ENCODE measurements at regions not wholly inside any gene's neighbourhood (a gene's known extent, or its start where the extent isn't known, plus 50 kb on each side); places are given as distances from the start of the nearest gene placed in this dataset.
A peak's percentile ranks its signal among the peaks of the same experiment; 100 is the strongest.

DNA sequence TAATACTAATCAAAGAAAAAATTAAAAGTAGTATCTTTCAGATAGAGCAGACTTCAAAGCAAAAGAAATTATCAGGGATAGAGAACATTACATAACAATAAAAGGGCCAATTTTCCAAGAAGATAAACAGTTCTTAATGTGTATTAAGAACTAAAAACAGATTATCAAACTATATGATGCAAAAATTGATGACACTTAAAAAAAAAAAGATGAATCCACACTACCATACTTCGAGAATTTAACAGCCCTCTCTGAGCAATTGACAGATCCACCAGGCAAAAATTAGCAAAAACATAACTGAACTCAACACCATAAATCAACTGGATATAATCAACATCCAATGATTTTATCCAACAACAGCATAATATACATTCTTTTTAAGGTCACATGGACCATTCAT is 686.5 kb downstream of the LRFN5 start:
- DNase-seq, result no peak

- DNase-seq, result no peak
Measured at GRCh38 chr14:42277840-42278239, 671.2 kb downstream of the LRFN5 start.

DNA sequence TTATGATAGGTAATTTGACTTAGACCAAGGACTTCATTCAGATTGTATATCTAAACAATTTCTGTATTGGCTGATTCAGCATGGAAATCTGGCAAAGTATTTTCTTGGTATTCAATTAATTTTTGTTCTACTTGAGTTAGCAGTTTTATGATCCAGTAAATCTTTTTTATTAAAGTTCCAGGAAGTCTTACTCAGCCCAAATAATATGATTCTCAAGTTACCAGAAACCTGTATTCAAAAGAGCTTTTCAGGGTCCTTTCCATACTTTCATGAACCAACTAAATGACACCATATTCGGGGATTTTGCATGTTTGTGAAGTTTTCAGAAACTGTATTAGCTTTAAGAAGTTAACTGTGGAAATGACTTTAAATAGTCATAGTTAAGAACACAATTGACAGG is 662.6 kb downstream of the LRFN5 start:
- DNase-seq, result no peak

DNA sequence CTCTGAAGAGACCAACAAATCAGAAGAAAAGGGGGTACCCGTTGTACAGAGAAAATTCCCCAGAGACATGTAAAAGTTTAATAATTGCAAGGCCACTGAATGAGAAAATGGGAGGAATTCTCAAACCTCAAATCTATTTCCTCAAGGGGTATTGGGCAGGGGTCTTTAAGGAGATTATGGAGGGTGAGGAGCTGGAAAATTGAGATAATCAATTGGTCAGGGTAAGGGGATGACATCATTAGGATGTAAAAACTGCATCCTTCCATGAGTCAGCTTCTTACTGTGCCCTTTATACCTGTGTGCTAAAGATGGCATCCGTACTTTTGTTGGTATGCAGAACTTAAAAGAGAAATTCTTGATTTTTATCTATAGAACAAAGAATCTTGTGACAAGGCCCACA is 641.5 kb downstream of the LRFN5 start:
- no peak for DNase-seq

DNA sequence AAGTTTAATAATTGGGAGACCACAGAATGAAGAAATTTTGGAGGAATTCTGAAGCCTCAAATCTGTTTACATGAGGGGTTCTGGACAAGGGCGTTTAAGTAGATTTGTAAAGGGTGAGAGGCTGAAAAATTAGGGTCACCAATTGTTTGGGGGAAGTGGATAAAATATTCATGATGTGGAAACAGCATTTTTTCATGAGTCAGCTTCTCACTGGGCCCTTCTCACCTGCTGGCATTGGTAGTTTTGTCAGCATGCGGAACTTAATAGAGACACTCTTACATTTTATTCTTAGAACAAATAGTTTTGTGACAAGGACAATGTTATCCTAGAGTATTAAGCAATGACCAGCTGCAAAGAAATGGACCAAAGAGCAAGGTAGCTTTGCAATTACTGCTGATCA is 634.4 kb downstream of the LRFN5 start:
- DNase-seq, result no peak

GRCh38 chr14:42229976-42230375 is 623.3 kb downstream of the LRFN5 start:
- DNase-seq, result no peak

DNA sequence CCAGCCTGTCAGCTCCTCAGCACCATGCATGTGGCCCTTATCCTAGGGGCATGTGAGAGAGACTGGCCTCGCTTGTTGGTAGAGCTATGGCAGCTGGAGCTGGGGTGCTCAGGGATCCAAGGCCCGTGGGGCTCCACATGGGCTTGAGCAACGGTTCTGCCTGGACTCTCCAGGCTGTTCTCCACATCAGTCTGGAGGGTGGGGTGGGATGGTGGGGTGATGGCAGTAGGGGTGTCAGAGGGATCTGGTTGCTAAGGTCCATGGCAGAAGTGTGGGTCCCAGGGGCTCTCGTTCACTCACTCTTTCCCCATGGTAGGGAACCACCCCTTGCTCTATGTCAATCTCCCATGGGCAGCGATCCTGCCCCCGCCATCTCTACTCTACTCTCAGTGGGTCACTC is 622.6 kb downstream of the LRFN5 start:
- no peak for DNase-seq

DNA sequence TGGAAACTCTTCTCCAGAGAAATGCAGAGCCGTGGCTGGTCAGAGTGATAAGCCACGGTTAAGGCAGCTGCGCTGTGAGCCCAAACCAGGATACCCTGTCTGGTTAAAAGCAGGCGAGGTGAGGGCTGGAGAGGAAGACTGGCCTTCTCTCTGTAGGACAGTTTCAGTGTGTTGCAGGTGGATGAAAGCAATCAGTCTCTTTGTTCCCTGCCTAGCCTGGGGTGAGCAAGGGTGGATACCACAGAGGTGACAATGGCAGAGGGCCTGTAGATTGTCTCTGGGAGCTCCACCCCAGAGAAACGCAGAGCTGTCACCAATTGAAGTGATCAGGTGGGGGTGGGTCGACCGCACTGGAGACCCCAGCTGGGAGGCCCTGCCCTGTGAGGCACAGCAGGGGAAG is 621.9 kb downstream of the LRFN5 start:
- DNase-seq, result no peak

GRCh38 chr14:42224053-42224888 is 617.6 kb downstream of the LRFN5 start:
- peak; percentile 24 to 35 for DNase-seq

- no peak for DNase-seq
Measured at GRCh38 chr14:42222924-42223471, 616.3 kb downstream of the LRFN5 start.

GRCh38 chr14:42214981-42215491 is 608.4 kb downstream of the LRFN5 start:
- no peak for DNase-seq

DNA sequence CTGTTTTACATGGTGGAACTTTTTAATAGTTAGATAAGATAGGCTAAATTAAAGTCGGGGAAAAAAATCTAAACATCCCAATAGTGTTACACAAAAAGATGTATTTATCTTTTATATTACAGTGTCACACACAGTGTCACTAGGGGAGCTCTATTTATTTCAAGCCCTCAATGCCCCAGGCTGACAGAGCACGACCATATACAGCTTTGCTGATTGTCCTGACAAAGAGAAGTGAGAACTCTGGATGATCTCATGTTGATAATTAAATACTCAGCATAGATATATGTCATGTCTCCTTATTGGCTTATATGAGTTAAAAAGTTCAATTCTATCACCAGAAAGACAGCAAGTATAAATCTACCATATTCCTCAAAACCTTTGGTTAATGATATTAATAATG is 594.3 kb downstream of the LRFN5 start:
- DNase-seq, result no peak

DNA sequence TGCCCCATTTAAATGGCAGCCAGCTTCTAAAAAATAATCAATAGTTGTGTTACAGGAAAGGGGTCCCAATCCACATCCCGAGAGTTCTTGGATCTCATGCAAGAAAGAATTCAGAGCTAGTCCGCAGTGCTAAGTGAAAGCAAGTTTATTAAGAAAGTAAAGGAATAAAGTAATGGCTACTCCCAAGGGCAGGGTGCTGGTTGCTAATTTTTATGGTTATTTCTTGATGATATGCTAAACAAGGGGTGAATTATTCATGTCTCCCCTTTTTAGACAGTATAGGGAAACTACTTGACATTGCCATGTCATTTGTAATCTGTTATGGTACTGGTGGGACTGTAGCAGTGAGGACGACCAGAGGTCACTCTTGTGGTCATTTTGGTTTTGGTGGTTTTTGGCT is 591.3 kb downstream of the LRFN5 start:
- no peak for DNase-seq

DNA sequence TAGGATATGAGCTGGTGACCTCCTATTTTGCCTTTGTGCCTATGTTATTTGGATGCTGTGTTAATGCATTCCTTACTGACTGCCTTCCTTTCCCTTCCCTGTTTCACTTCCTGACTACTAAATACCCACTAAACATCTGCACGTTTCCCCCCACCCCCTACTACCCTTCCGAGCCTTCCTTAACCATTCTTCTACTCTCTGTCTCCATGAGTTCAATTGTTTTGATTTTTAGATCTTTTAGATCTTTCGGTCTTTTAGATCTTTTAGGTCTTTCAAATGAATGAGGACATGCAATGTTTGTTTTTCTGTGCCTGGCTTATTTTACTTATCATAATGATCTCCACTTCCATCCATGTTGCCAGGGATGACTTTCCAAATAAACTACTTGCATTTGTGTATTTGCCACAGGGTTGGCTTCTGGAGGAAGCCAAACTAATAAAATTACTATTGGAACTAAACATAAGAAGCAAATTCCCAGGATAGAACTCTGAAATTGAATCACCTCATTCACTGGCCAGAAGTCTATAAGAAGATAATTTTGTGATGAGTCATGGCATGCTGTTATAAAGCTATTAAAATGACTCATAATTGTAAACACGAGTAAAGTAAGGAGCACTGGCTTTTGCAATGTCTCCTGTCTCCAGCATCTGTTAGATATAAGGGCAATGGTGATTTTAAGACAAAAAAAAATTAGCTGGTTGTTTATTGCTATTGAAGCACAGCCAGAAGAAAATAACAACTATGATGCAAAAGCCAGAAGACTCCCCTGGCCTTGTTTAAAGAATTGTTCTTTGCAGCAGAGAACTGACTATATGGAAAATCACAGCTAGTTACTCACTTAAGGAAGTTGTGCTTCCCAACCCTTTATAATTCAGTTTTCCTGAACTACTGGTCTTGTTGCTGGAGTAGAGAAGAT is 586.3 kb downstream of the LRFN5 start:
- DNase-seq, result no peak

GRCh38 chr14:42190744-42191143 is 584.1 kb downstream of the LRFN5 start:
- no peak for DNase-seq

- DNase-seq, result no peak
Measured at GRCh38 chr14:42187846-42188245, 581.2 kb downstream of the LRFN5 start.

- no peak for DNase-seq
Measured at GRCh38 chr14:42185718-42186117, 579.0 kb downstream of the LRFN5 start.

DNA sequence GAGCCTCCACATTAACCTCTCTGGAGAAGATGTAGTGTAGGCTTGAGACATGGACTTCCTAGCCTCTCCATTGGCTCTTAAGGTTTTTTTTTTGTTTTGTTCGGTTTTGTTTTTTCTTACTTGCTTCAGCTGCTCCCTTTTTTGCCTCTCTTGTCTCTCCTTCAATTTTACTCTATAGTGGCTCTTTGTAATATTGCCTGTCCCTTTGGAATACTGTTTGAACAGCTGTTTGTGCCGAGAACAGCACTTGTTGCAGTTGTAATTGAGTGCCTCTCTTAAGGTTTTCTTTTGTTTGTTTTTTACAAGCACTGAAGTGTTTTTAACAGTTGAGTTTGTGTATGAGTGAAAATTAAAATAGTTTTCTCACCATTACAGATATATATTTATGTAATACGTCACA is 567.7 kb downstream of the LRFN5 start:
- DNase-seq, result no peak

GRCh38 chr14:42173206-42173605 is 566.5 kb downstream of the LRFN5 start:
- DNase-seq, result no peak

DNA sequence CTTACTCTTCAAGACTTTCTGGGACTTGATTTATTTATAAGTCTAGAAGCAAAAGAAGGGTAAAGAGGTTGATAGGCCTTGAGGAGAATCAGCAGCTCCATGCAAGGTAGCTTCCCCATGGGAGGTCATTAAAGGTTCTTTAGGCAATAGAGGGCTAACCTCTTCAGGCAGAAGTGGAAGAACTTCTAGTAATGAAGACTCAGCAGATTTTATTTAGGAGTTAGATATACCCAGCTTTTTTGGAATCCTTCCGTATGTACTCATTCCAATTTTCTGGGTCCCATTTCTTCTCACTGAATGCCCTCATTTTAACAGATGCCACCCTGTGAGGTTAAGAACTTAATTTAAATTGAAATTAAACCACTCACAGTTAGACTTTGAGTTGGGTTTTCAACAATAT is 565.6 kb downstream of the LRFN5 start:
- DNase-seq, result no peak

GRCh38 chr14:42163136-42163535 is 556.5 kb downstream of the LRFN5 start:
- no peak for DNase-seq

- DNase-seq, result no peak
Measured at GRCh38 chr14:42159138-42159537, 552.5 kb downstream of the LRFN5 start.

DNA sequence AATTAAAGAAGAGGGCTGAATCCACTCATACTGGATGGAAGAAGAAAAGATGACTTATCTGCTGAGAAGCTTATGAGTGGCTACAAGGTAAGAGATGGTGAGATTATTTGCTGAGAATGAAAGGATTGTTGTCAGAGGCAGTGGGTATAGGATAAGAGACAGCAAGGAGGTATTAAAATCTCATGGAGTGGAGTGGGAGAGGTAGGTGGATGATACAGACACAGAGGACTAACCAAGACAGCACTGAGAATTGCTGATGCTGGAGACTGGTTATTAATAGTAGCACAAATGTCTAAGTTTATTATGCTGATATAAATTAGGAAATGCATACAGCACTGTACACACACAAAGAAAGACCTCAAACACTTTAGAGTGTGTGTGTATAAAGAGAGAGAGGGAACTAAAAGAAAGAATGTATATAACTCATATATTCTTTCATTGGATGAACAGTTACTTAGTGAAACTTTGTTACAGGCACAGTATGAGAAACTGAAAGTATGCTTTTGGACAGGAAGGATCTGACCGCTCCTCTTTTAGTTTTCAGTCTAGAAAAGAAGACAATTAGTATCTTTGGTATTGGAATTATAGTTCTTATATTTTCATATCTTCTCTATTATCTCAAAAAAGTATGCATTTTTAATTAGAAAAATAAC is 543.1 kb downstream of the LRFN5 start:
- no peak for DNase-seq

Data from stimulated activated CD4-positive, alpha-beta T cell treated with anti-CD3 and anti-CD28 coated beads, Interleukin-2, amount 100 ng/mL, for 24 hours (primary cell).